ENCODE measurements at regions not wholly inside any gene's neighbourhood (a gene's known extent, or its start where the extent isn't known, plus 50 kb on each side); places are given as distances from the start of the nearest gene placed in this dataset.
"Not testable (repeated sequence)": the region's sequence is repeated elsewhere in the genome, so short reads cannot be mapped to it uniquely, and the experiment has no call there.

DNA sequence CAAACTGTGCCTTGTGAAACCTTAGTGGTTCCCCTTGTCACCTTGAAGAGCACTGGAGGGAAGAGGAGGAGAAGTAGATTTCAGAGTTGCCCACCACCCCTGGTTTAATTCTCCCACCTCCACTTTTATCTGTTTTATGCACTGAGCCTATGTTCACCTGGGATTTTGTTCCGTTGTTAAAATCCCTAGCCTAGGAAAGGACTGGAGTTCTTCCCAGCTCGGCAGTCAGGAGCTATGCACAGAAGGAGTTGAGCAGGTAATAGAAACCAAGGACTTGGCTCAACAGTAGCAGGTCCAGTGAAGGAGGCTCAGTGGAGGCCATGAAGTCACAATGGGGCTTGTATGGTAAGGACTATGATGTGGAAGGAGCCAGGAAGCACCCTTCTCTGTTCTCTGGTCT is 182.4 kb upstream of the ADRA1D start:
- Histone ChIP-seq H3K9me3 (no peaks in the 10 kb centered on the region), H3K4me3 (no peak overlapping the region), H3K27ac (no peak overlapping the region), H3K4me1 (no peaks in the 10 kb centered on the region), H3K36me3 (no peaks in the 10 kb centered on the region), H3K27me3 (no peaks in the 10 kb centered on the region)
- intact Hi-C loops (cut with DNase I; ENCODE audit: low total_unique reads): no loop called here
- no peak for TF ChIP-seq EP300 (IDR thresholded peaks at IDR 0.05)
- TF ChIP-seq POLR2A (IDR thresholded peaks at IDR 0.05): no peak
- TF ChIP-seq, protein P1, sequence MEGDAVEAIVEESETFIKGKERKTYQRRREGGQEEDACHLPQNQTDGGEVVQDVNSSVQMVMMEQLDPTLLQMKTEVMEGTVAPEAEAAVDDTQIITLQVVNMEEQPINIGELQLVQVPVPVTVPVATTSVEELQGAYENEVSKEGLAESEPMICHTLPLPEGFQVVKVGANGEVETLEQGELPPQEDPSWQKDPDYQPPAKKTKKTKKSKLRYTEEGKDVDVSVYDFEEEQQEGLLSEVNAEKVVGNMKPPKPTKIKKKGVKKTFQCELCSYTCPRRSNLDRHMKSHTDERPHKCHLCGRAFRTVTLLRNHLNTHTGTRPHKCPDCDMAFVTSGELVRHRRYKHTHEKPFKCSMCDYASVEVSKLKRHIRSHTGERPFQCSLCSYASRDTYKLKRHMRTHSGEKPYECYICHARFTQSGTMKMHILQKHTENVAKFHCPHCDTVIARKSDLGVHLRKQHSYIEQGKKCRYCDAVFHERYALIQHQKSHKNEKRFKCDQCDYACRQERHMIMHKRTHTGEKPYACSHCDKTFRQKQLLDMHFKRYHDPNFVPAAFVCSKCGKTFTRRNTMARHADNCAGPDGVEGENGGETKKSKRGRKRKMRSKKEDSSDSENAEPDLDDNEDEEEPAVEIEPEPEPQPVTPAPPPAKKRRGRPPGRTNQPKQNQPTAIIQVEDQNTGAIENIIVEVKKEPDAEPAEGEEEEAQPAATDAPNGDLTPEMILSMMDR (IDR thresholded peaks at IDR 0.05): no peak
- no peak for TF ChIP-seq POLR2AphosphoS5 (IDR thresholded peaks at IDR 0.05)
- 64 to 92% (median 83%) methylated on average over 2 of the region's 2 CpGs for WGBS, 5 donors
- no peak for DNase-seq

DNA sequence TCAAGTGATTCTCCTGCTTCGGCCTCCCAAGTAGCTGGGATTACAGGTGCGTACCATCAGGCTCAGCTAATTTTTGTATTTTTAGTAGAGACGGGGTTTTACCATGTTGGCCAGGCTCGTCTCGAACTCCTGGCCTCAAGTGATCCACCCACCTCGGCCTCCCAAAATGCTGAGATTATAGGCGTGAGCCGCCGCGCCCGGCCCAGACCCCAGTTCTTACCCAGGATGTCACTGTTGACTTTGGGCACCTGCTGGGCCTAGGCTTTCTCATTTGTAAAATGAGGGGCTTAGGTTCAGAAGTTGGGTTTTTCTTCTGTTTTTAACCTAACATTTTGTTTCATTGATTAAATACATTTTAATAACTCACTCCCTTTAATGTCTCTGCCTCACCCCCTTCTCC is 181.7 kb upstream of the ADRA1D start:
- H3K9me3 ChIP-seq; H3K4me3 ChIP-seq; H3K36me3 ChIP-seq; DNase-seq; H3K27ac ChIP-seq; H3K4me1 ChIP-seq; H3K27me3 ChIP-seq; intact Hi-C loops (cut with DNase I; ENCODE audit: low total_unique reads): not testable (repeated sequence)
- whole genome bisulfite sequencing, 5 donors: 86 to 96% (median 88%) methylated on average over 11 of the region's 11 CpGs

DNA sequence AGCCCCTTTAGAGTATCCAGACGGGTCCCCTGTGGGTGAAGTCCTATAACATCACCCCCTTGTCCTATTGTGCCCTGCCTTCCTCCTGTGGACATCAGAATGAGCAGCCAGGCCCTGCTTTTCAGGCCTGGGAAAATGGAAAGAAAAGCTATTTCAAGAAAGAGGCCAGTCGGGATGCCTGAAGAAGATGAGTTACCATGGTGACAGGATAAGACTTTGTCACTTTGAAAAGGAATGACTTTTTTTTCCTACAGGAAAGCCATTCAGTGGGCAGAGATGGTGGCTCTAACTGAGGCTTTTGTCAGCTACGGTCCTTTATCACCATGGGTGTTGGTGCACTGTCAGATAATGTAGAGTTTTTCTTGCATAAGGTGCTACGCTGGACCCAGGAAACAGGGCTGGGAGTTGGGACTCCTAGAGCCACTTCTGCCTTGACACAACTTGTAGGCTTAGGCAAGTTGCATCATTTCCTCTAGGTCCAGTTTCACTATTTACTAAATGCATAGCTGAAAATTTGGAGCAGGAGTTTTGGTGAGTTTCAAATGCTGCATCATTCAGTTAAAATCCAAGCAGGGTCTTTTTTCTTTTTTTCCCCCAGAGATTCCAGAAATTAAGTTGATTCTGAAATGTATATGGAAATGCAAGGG is 179.0 kb upstream of the ADRA1D start:
- no peaks in the 10 kb centered on the region for H3K27me3 ChIP-seq
- TF ChIP-seq POLR2AphosphoS5 (IDR thresholded peaks at IDR 0.05) (no peak), POLR2A (IDR thresholded peaks at IDR 0.05) (no peak), EP300 (IDR thresholded peaks at IDR 0.05) (no peak)
- TF ChIP-seq, protein P1 (IDR thresholded peaks at IDR 0.05): no peak
- no peaks in the 10 kb centered on the region for H3K9me3 ChIP-seq
- H3K4me1 ChIP-seq: no peaks in the 10 kb centered on the region
- DNase-seq: no peak
- WGBS, 5 donors: 49 to 76% (median 56%) methylated on average over 4 of the region's 4 CpGs
- H3K27ac ChIP-seq: no peak overlapping the region
- no peaks in the 10 kb centered on the region for H3K36me3 ChIP-seq
- intact Hi-C loops (cut with DNase I; ENCODE audit: low total_unique reads): no loop called here
- H3K4me3 ChIP-seq: no peak overlapping the region

DNA sequence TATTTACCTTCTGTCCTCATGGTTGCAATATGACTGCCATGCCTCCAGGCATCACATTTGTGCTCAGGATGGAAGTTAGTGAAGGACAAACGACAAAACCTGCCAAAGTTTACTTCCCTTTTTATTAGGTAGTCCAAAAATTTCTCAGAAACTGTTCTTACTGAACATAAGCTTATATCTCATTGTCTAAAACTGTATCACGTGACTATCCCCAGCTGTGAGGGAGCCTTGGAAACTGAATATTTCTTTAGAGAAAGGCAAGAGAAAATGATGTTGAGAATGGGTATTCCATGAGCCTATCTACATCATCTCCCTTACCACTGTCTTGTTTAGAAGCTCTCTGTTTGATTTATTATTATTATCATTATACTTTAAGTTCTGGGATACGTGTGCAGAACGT is 169.1 kb upstream of the ADRA1D start:
- Histone ChIP-seq H3K36me3 (no peaks in the 10 kb centered on the region), H3K4me1 (no peaks in the 10 kb centered on the region), H3K9me3 (peaks cover 0 to 9% (median 4%) of the 10 kb centered on the region in 4 donors), H3K4me3 (no peak overlapping the region), H3K27me3 (no peaks in the 10 kb centered on the region), H3K27ac (no peak overlapping the region)
- WGBS, 5 donors: 73 to 81% (median 74%) methylated on average over 4 of the region's 4 CpGs
- intact Hi-C loops (cut with DNase I; ENCODE audit: low total_unique reads): no loop called here
- TF ChIP-seq POLR2A (IDR thresholded peaks at IDR 0.05): no peak
- TF ChIP-seq EP300 (IDR thresholded peaks at IDR 0.05): no peak
- TF ChIP-seq, protein P1 (IDR thresholded peaks at IDR 0.05): no peak
- no peak for DNase-seq

DNA sequence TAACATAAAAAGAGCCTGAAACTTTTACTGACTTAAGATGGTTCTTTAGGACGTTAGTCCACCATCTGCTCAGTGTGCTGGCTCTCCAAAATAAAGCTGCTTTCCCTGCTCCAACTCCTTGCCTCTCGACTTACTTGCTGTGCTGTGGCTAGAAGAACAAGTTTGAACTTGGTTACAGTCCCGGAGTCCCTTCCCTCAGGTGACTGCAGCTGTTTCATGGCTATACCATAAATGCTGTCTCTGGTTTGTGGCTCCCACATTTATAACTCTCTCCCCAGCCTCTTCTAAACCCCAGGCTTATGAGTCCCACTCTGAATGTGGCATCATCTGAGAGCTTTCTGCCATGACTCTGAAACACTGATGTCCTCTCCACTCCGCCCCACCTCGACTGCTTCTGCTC is 166.2 kb upstream of the ADRA1D start:
- Histone ChIP-seq H3K4me3 (no peak overlapping the region), H3K27ac (no peak overlapping the region), H3K27me3 (no peaks in the 10 kb centered on the region), H3K4me1 (no peaks in the 10 kb centered on the region), H3K9me3 (peaks cover 0 to 9% (median 4%) of the 10 kb centered on the region in 4 donors), H3K36me3 (no peaks in the 10 kb centered on the region)
- 61 to 74% (median 66%) methylated on average over 5 of the region's 5 CpGs for WGBS, 5 donors
- no peak for TF ChIP-seq EP300 (IDR thresholded peaks at IDR 0.05)
- TF ChIP-seq POLR2A (IDR thresholded peaks at IDR 0.05): no peak
- TF ChIP-seq, protein P1 (IDR thresholded peaks at IDR 0.05): no peak
- no peak for TF ChIP-seq POLR2AphosphoS5 (IDR thresholded peaks at IDR 0.05)
- intact Hi-C loops (cut with DNase I; ENCODE audit: low total_unique reads): no loop called here
- DNase-seq: no peak
